Small intestine (tissue), 7 donors: ENCODE measurements at regions not wholly inside any gene's neighbourhood (a gene's known extent, or its start where the extent isn't known, plus 50 kb on each side); places are given as distances from the start of the nearest gene placed in this dataset.
A peak's percentile ranks its signal among the peaks of the same experiment; 100 is the strongest.

ENCODE experiments used
- DNase-seq, 2 donors: peaks; one replicate each; pipeline versions ENCODE4 v3.0.0 to v3.0.0-alpha.2; 2013
- FAIRE-seq: peaks from 2 replicates; lab custom pipeline; 2012; peaks lifted over from hg19 to GRCh38; lab: Jason Lieb, UNC
- H3K27ac ChIP-seq, 3 donors: one replicate each; pipeline ENCODE4 v1.5.1; 2013; ENCODE audit warnings: low read length in 2 of 3, mild to moderate bottlenecking in 2 of 3, control low read depth in 1 of 3, inconsistent platforms in 1 of 3, low read depth in 1 of 3, moderate library complexity in 1 of 3
- H3K27me3 ChIP-seq, 3 donors: one replicate each; pipeline ENCODE4 v1.6.1; 2013; ENCODE audit warnings: low read length in 3 of 3, inconsistent platforms in 1 of 3; ENCODE audit not compliant: control insufficient read depth in 3 of 3, insufficient read depth in 3 of 3
- H3K36me3 ChIP-seq, 3 donors: one replicate each; pipeline ENCODE4 v1.6.1; 2013; ENCODE audit warnings: low read length in 3 of 3, inconsistent platforms in 1 of 3, low read depth in 1 of 3, mild to moderate bottlenecking in 1 of 3, moderate library complexity in 1 of 3; ENCODE audit not compliant: control insufficient read depth in 3 of 3, insufficient read depth in 2 of 3
- H3K4me1 ChIP-seq, 3 donors: one replicate each; pipeline ENCODE4 v1.6.1; 2013; ENCODE audit warnings: low read length in 2 of 3, inconsistent platforms in 1 of 3, low read depth in 1 of 3, mild to moderate bottlenecking in 1 of 3, moderate library complexity in 1 of 3; ENCODE audit not compliant: control insufficient read depth in 3 of 3, insufficient read depth in 2 of 3
- H3K4me3 ChIP-seq, 3 donors: one replicate each; pipeline ENCODE4 v1.5.1; 2013; ENCODE audit warnings: low read length in 3 of 3, control low read depth in 1 of 3, inconsistent platforms in 1 of 3, low read depth in 1 of 3, mild to moderate bottlenecking in 1 of 3, moderate library complexity in 1 of 3
- H3K9me3 ChIP-seq, 2 donors: one replicate each; pipeline ENCODE4 v1.6.1; 2013; ENCODE audit warnings: low read depth in 1 of 2, low read length in 1 of 2; ENCODE audit not compliant: control insufficient read depth in 2 of 2, insufficient read depth in 1 of 2
- WGBS, 3 donors: extraction: QIAGEN DNeasy Blood & Tissue Kit; methylation state at CpG; one replicate each; pipeline ENCODE4 v1.1.7; 2013; 5-methylcytosine and 5-hydroxymethylcytosine counted together
- donor health status: healthy with polysubstance abuse.
- donor health status: control.
- donor health status: control.
- donor health status: Bipolar disorder and iron deficiency.
- donor health status: healthy.

- 31 to 58% (median 54%) methylated on average over 2 of the region's 2 CpGs for WGBS, 3 donors
- peaks cover 0 to 28% (median 14%) of the 10 kb centered on the region in 3 donors for H3K27me3 ChIP-seq
- no peak overlapping the region for H3K27ac ChIP-seq
- FAIRE-seq (no peak), DNase-seq (no peak)
- no peaks in the 10 kb centered on the region for H3K9me3 ChIP-seq
- H3K36me3 ChIP-seq, result no peaks in the 10 kb centered on the region
- H3K4me1 ChIP-seq, result no peaks in the 10 kb centered on the region
- no peak overlapping the region for H3K4me3 ChIP-seq
These were observed 172.8 kb upstream of the CACNA1E start for GRCh38 chr1:181310560-181310959.

GRCh38 chr1:181312946-181313345 lies 170.4 kb upstream of the CACNA1E start:
- H3K9me3 ChIP-seq, result no peaks in the 10 kb centered on the region
- FAIRE-seq (no peak), DNase-seq (no peak)
- no peaks in the 10 kb centered on the region for H3K4me1 ChIP-seq
- H3K27me3 ChIP-seq, result peaks cover 3 to 50% (median 24%) of the 10 kb centered on the region in 3 donors
- WGBS, 3 donors, result 37 to 41% (median 38%) methylated on average over 4 of the region's 4 CpGs
- H3K27ac ChIP-seq, result no peak overlapping the region
- H3K4me3 ChIP-seq, result no peak overlapping the region
- H3K36me3 ChIP-seq, result no peaks in the 10 kb centered on the region

GRCh38 chr1:181313466-181313865 lies 169.9 kb upstream of the CACNA1E start:
- H3K4me1 ChIP-seq, result no peaks in the 10 kb centered on the region
- no peaks in the 10 kb centered on the region for H3K36me3 ChIP-seq
- no peak overlapping the region for H3K27ac ChIP-seq
- WGBS, 3 donors, result 83 to 90% (median 85%) methylated on average over 2 of the region's 2 CpGs
- FAIRE-seq, result no peak
- no peak for DNase-seq
- H3K9me3 ChIP-seq, result no peaks in the 10 kb centered on the region
- H3K4me3 ChIP-seq, result no peak overlapping the region
- H3K27me3 ChIP-seq, result peaks cover 3 to 55% (median 27%) of the 10 kb centered on the region in 3 donors

- no peak overlapping the region for H3K27ac ChIP-seq
- DNase-seq (no peak), FAIRE-seq (no peak)
- H3K9me3 ChIP-seq, result no peaks in the 10 kb centered on the region
- no peaks in the 10 kb centered on the region for H3K36me3 ChIP-seq
- WGBS, 3 donors, result 56 to 69% (median 68%) methylated on average over 3 of the region's 3 CpGs
- no peak overlapping the region for H3K4me3 ChIP-seq
- no peaks in the 10 kb centered on the region for H3K4me1 ChIP-seq
- H3K27me3 ChIP-seq, result peaks cover 4 to 60% (median 32%) of the 10 kb centered on the region in 3 donors
These were observed 169.3 kb upstream of the CACNA1E start for GRCh38 chr1:181314010-181314409.

GRCh38 chr1:181314959-181315358 lies 168.4 kb upstream of the CACNA1E start:
- Histone ChIP-seq H3K4me3 (no peak overlapping the region), H3K27ac (no peak overlapping the region), H3K36me3 (no peaks in the 10 kb centered on the region), H3K9me3 (no peaks in the 10 kb centered on the region), H3K4me1 (no peaks in the 10 kb centered on the region), H3K27me3 (peaks cover 8 to 69% (median 33%) of the 10 kb centered on the region in 3 donors)
- DNase-seq, result no peak
- 17 to 22% (median 18%) methylated on average over 6 of the region's 6 CpGs for WGBS, 3 donors
- FAIRE-seq, result no peak

GRCh38 chr1:181317261-181317930 lies 165.9 kb upstream of the CACNA1E start:
- FAIRE-seq, result no peak
- 3 to 10% (median 6%) methylated on average over 28 to 32 of the region's 32 CpGs for WGBS, 3 donors
- no peak for DNase-seq

GRCh38 chr1:181318022-181318857 lies 165.1 kb upstream of the CACNA1E start:
- no peak for FAIRE-seq
- no peaks in the 10 kb centered on the region for H3K36me3 ChIP-seq
- no peak overlapping the region for H3K4me3 ChIP-seq
- no peaks in the 10 kb centered on the region for H3K9me3 ChIP-seq
- DNase-seq, result peak in 1 of 2 donors; percentile 8
- no peak overlapping the region for H3K27ac ChIP-seq
- peaks cover 8 to 66% (median 27%) of the 10 kb centered on the region in 3 donors for H3K27me3 ChIP-seq
- no peaks in the 10 kb centered on the region for H3K4me1 ChIP-seq
- WGBS, 3 donors, result 2 to 6% (median 4%) methylated on average over 56 to 59 of the region's 59 CpGs

More at GRCh38 chr1:181317261-181317930, 165.9 kb upstream of the CACNA1E start:
- Histone ChIP-seq H3K27me3 (peaks cover 8 to 74% (median 27%) of the 10 kb centered on the region in 3 donors), H3K9me3 (no peaks in the 10 kb centered on the region), H3K4me3 (no peak overlapping the region), H3K27ac (no peak overlapping the region), H3K4me1 (no peaks in the 10 kb centered on the region), H3K36me3 (no peaks in the 10 kb centered on the region)

- H3K4me3 ChIP-seq, result no peak overlapping the region
- H3K9me3 ChIP-seq, result no peaks in the 10 kb centered on the region
- FAIRE-seq (no peak), DNase-seq (no peak)
- WGBS, 3 donors, result 7 to 18% (median 18%) methylated on average over 12 of the region's 12 CpGs
- H3K27me3 ChIP-seq, result peaks cover 8 to 63% (median 27%) of the 10 kb centered on the region in 3 donors
- no peak overlapping the region for H3K27ac ChIP-seq
- H3K4me1 ChIP-seq, result no peaks in the 10 kb centered on the region
- H3K36me3 ChIP-seq, result no peaks in the 10 kb centered on the region
These were observed 164.5 kb upstream of the CACNA1E start for GRCh38 chr1:181318858-181319235.
